HUDEP-2 (cell line): ENCODE measurements at regions not wholly inside any gene's neighbourhood (a gene's known extent, or its start where the extent isn't known, plus 50 kb on each side); places are given as distances from the start of the nearest gene placed in this dataset.

Experiments
- DNase-seq, 76 experiments: peaks; one replicate each; lab custom pipeline; 2025; ENCODE audit not compliant: unreplicated experiment in 76 of 76; lab: John Stamatoyannopoulos, UW

GRCh38 chr21:38683222-38683621 lies 122.5 kb upstream of the ETS2 start:
- no peak for DNase-seq

- no peak for DNase-seq
These were observed 117.7 kb upstream of the ETS2 start for GRCh38 chr21:38688068-38688467.

- no peak for DNase-seq
These were observed 114.1 kb upstream of the ETS2 start for GRCh38 chr21:38691631-38692030.

GRCh38 chr21:38696579-38696978 lies 109.2 kb upstream of the ETS2 start:
- no peak for DNase-seq

GRCh38 chr21:38699048-38699447 lies 106.7 kb upstream of the ETS2 start:
- peak in 6 of 76 experiments; percentile 3 to 32 (median 12) for DNase-seq

GRCh38 chr21:38702196-38702595 lies 103.5 kb upstream of the ETS2 start:
- no peak for DNase-seq

- DNase-seq, result no peak
These were observed 95.9 kb upstream of the ETS2 start for GRCh38 chr21:38709876-38710275.

GRCh38 chr21:38712071-38712470 lies 93.7 kb upstream of the ETS2 start:
- peak in 41 of 76 experiments; percentile 5 to 61 (median 24) for DNase-seq

- DNase-seq, result peak in 31 of 76 experiments; percentile 9 to 69 (median 19)
These were observed 93.1 kb upstream of the ETS2 start for GRCh38 chr21:38712664-38713063.

- DNase-seq, result no peak
These were observed 91.5 kb upstream of the ETS2 start for GRCh38 chr21:38714039-38714817.

- DNase-seq, result no peak
These were observed 90.7 kb upstream of the ETS2 start for GRCh38 chr21:38714999-38715398.

GRCh38 chr21:38716088-38716487 lies 89.6 kb upstream of the ETS2 start:
- no peak for DNase-seq

GRCh38 chr21:38716942-38717341 lies 88.8 kb upstream of the ETS2 start:
- no peak for DNase-seq

- no peak for DNase-seq
These were observed 87.2 kb upstream of the ETS2 start for GRCh38 chr21:38718481-38718880.

GRCh38 chr21:38720074-38720473 lies 85.7 kb upstream of the ETS2 start:
- DNase-seq, result no peak

GRCh38 chr21:38721055-38721454 lies 84.7 kb upstream of the ETS2 start:
- DNase-seq, result no peak

GRCh38 chr21:38721958-38722357 lies 83.8 kb upstream of the ETS2 start:
- no peak for DNase-seq

- DNase-seq, result no peak
These were observed 80.3 kb upstream of the ETS2 start for GRCh38 chr21:38725196-38726157.

- no peak for DNase-seq
These were observed 79.2 kb upstream of the ETS2 start for GRCh38 chr21:38726482-38726881.

- no peak for DNase-seq
These were observed 76.4 kb upstream of the ETS2 start for GRCh38 chr21:38729291-38729690.

- no peak for DNase-seq
These were observed 75.9 kb upstream of the ETS2 start for GRCh38 chr21:38729754-38730379.
